AG08396 (cell line): ENCODE measurements at regions not wholly inside any gene's neighbourhood (a gene's known extent, or its start where the extent isn't known, plus 50 kb on each side); places are given as distances from the start of the nearest gene placed in this dataset.
"Not testable (repeated sequence)": the region's sequence is repeated elsewhere in the genome, so short reads cannot be mapped to it uniquely, and the experiment has no call there.

ENCODE experiments used
- DNase-seq: peaks from one replicate; pipeline ENCODE4 v3.0.0; 2012; ENCODE audit warnings: low spot score, mixed read lengths

GRCh38 chr7:10471280-10472058, 502.2 kb upstream of the PHF14 start:
- no peak for DNase-seq

GRCh38 chr7:10472115-10472514, 501.6 kb upstream of the PHF14 start:
- no peak for DNase-seq

- no peak for DNase-seq
Observed at GRCh38 chr7:10473569-10473968, 500.1 kb upstream of the PHF14 start.

- no peak for DNase-seq
Observed at GRCh38 chr7:10474048-10474447, 499.6 kb upstream of the PHF14 start.

GRCh38 chr7:10475940-10476641, 497.6 kb upstream of the PHF14 start:
- no peak for DNase-seq

- DNase-seq = no peak
Observed at GRCh38 chr7:10476642-10477041, 497.0 kb upstream of the PHF14 start.

- DNase-seq = no peak
Observed at GRCh38 chr7:10483671-10484070, 490.0 kb upstream of the PHF14 start.

- no peak for DNase-seq
Observed at GRCh38 chr7:10484767-10485166, 488.9 kb upstream of the PHF14 start.

- not testable (repeated sequence) for DNase-seq
Observed at GRCh38 chr7:10501206-10501884, 472.3 kb upstream of the PHF14 start.

GRCh38 chr7:10507032-10507431, 466.6 kb upstream of the PHF14 start:
- DNase-seq = no peak

- DNase-seq = no peak
Observed at GRCh38 chr7:10521306-10521705, 452.4 kb upstream of the PHF14 start.

GRCh38 chr7:10533429-10533828, 440.2 kb upstream of the PHF14 start:
- DNase-seq = not testable (repeated sequence)

GRCh38 chr7:10536561-10536960, 437.1 kb upstream of the PHF14 start:
- no peak for DNase-seq

- no peak for DNase-seq
Observed at GRCh38 chr7:10537764-10538163, 435.9 kb upstream of the PHF14 start.

- DNase-seq = no peak
Observed at GRCh38 chr7:10557375-10557774, 416.3 kb upstream of the PHF14 start.

GRCh38 chr7:10560497-10560896, 413.2 kb upstream of the PHF14 start:
- DNase-seq = no peak

GRCh38 chr7:10568891-10569290, 404.8 kb upstream of the PHF14 start:
- DNase-seq = no peak

GRCh38 chr7:10571759-10572158, 401.9 kb upstream of the PHF14 start:
- DNase-seq = no peak

GRCh38 chr7:10577866-10578374, 395.8 kb upstream of the PHF14 start:
- no peak for DNase-seq

- DNase-seq = no peak
Observed at GRCh38 chr7:10579561-10579960, 394.1 kb upstream of the PHF14 start.

- DNase-seq = no peak
Observed at GRCh38 chr7:10584886-10585285, 388.8 kb upstream of the PHF14 start.

- DNase-seq = no peak
Observed at GRCh38 chr7:10588084-10588483, 385.6 kb upstream of the PHF14 start.

GRCh38 chr7:10592604-10593003, 381.1 kb upstream of the PHF14 start:
- DNase-seq = no peak
